Activated naive CD8-positive, alpha-beta T cell treated with anti-CD3 and anti-CD28 coated beads for 36 hours (primary cell): ENCODE measurements at regions not wholly inside any gene's neighbourhood (a gene's known extent, or its start where the extent isn't known, plus 50 kb on each side); places are given as distances from the start of the nearest gene placed in this dataset.

Experiments used
- DNase-seq: peaks from one replicate; pipeline ENCODE4 v3.0.0; 2021
- H3K27ac Mint-ChIP-seq: one replicate; pipeline ENCODE4 v1.8.0; 2022; ENCODE audit warnings: mild to moderate bottlenecking, moderate library complexity, mixed read lengths
- H3K27me3 Mint-ChIP-seq: one replicate; pipeline ENCODE4 v1.8.0; 2022; ENCODE audit warnings: mild to moderate bottlenecking, mixed read lengths
- H3K36me3 Mint-ChIP-seq: one replicate; pipeline ENCODE4 v1.8.0; 2021; ENCODE audit warnings: mild to moderate bottlenecking, mixed read lengths
- H3K4me1 Mint-ChIP-seq: one replicate; pipeline ENCODE4 v1.8.0; 2021; ENCODE audit warnings: mixed read lengths
- H3K4me3 Mint-ChIP-seq: one replicate; pipeline ENCODE4 v1.8.0; 2022; ENCODE audit warnings: mild to moderate bottlenecking, moderate library complexity, mixed read lengths
- H3K9me3 Mint-ChIP-seq: one replicate; pipeline ENCODE4 v1.8.0; 2022; ENCODE audit warnings: mixed read lengths

DNA sequence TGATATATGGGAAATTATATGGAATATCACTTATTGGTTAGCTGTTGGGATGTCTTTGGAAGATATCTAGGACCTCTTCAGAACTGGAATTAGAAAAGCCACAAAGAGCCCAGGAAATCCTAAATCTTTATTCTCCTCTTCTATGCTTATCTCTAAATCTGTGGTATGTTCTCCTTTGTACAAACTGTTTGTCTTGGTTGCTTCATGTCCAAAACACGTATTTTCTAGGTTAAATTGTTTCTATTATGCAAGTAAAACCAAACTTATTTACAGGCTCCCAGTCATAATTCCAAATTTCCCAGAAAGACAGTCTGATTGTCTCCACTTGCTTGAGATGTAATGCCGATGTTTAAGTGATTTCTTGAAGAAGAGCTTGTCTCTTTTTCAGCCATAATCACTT is 650.9 kb downstream of the CDH11 start:
- H3K27ac Mint-ChIP-seq: no peak overlapping the region
- no peaks in the 10 kb centered on the region for H3K4me1 Mint-ChIP-seq
- H3K36me3 Mint-ChIP-seq: no peaks in the 10 kb centered on the region
- DNase-seq: no peak
- H3K9me3 Mint-ChIP-seq: peaks cover 11% of the 10 kb centered on the region
- H3K4me3 Mint-ChIP-seq: no peak overlapping the region
- no peaks in the 10 kb centered on the region for H3K27me3 Mint-ChIP-seq

DNA sequence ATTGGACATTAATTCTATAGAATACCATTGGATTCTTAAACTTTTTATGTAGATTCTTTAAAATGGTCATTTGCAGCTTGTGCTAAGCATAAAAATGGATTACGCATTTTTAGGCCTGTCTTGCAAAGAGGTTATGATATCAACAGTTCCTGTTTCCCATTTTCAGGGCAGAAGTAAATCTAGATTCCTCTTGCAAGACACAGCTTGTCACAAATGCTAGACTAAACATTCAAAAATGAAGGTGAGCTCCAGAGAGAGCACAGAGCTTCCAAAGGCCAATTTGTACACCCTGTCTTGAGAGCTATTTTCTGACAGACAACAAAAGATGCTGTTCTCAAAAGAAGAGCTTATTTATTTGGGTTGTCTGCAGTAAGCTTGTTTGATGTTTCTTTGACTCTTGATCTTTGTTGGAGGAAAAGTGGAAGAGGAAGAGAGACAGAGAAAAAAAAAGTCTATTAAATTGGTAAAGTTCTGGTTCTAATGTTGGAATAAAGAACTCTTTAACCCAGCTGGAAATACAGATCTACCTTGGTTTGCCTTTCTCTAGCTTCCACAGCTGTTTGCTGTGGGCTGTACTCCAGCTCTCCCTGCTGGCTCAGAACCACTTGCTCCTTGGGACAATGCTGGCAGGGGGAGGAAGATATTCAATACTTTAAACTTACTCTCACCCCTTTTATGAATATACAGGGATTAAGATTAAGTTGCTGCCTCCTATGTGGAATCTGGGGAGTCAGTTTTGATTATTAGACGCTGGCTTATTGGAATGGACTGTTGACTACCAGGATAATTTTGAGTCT is 651.8 kb downstream of the CDH11 start:
- DNase-seq: no peak
- no peaks in the 10 kb centered on the region for H3K4me1 Mint-ChIP-seq
- H3K27me3 Mint-ChIP-seq: no peaks in the 10 kb centered on the region
- H3K36me3 Mint-ChIP-seq: no peaks in the 10 kb centered on the region
- no peak overlapping the region for H3K27ac Mint-ChIP-seq
- no peak overlapping the region for H3K4me3 Mint-ChIP-seq
- H3K9me3 Mint-ChIP-seq: peaks cover 10% of the 10 kb centered on the region

DNA sequence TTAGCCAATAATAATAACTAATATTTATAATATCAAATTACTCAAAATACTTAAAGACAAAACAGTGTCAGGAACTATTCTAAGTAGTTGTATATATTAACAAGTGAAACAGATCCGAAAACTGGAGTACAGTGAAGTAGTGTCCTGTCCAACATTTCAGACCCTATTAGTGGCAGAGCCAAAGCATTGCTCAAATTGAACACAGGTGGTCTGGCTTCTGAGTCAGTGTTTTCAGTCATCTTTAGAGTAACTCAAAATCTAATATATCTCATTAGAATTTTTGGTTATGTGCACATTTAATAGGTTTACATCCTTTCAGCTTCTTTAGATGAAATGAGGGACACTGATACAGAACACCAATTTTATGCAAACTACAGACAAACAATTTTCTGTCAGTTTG is 652.5 kb downstream of the CDH11 start:
- H3K4me1 Mint-ChIP-seq: no peaks in the 10 kb centered on the region
- H3K9me3 Mint-ChIP-seq: peaks cover 12% of the 10 kb centered on the region
- no peak overlapping the region for H3K4me3 Mint-ChIP-seq
- H3K27ac Mint-ChIP-seq: no peak overlapping the region
- H3K36me3 Mint-ChIP-seq: no peaks in the 10 kb centered on the region
- no peak for DNase-seq
- H3K27me3 Mint-ChIP-seq: no peaks in the 10 kb centered on the region

DNA sequence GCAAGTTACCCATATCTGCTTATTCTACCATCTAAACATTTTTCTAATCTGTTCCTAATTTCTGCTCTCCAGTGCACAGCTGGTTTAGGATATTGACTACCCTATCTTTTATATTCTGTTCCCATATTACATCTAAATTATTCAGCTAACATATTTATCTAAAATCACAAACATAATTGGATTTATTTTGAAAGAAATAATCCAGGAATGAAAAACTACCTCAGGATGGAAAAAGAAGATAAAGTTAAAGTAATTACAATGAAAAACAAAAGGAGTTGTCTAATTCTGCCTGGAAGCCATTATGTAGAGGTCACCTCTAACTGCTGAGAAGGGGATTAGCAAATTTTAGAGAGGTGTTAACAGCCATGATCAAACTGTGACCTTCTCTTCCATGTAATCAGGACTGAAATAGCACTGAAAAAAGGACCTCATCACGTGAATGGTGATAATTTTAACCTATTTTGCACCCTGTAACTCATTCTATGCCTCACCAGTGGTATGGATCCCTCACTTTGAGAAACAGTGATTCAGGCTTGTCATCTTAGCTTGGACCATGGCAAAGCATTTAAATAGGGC is 653.3 kb downstream of the CDH11 start:
- Mint-ChIP-seq H3K4me1 (no peaks in the 10 kb centered on the region), H3K9me3 (peaks cover 12% of the 10 kb centered on the region), H3K36me3 (no peaks in the 10 kb centered on the region), H3K4me3 (no peak overlapping the region), H3K27me3 (no peaks in the 10 kb centered on the region), H3K27ac (no peak overlapping the region)
- no peak for DNase-seq

DNA sequence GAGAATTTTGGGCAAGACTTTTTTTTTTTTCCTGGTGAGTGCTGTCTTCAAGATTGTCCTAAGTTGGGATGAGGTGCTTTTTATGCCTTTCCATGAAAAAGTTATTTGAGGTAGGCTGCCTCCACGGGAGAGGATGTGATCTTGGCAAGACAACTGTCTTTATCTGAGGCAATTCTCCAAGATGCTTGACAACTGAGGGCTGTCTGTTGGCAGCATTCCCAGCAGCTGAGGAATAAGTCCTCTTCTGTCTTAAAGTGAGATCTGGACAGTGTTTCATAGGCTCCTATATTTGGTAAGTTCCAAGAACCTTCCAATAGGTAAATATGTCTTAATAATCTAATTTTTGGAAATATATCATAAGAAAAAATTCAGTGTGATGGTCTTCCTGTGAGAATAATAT is 662.0 kb downstream of the CDH11 start:
- Mint-ChIP-seq H3K4me3 (no peak overlapping the region), H3K27me3 (no peaks in the 10 kb centered on the region), H3K9me3 (peaks cover 17% of the 10 kb centered on the region), H3K36me3 (no peaks in the 10 kb centered on the region), H3K27ac (no peak overlapping the region), H3K4me1 (no peaks in the 10 kb centered on the region)
- no peak for DNase-seq

DNA sequence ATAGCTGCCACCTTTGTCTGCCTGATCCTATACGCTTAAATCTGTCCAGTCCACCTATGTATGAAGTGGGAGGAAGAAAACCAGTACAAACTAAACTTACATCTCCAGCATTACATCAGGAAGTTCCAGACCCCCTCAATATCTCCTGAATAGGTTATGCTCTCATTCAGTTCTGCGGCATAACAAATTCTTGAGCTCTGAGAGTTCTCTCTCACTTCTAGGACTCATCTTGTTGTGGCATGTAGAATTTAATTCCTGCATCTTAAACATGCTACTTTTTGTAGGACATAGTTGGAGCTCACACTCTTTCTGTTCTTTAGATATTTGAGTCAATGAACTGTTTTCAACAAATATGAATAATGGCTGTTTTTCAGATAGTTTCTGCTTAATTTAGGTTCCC is 662.5 kb downstream of the CDH11 start:
- Mint-ChIP-seq H3K4me3 (no peak overlapping the region), H3K9me3 (peaks cover 19% of the 10 kb centered on the region), H3K4me1 (no peaks in the 10 kb centered on the region), H3K27ac (no peak overlapping the region), H3K27me3 (no peaks in the 10 kb centered on the region), H3K36me3 (no peaks in the 10 kb centered on the region)
- DNase-seq: no peak

DNA sequence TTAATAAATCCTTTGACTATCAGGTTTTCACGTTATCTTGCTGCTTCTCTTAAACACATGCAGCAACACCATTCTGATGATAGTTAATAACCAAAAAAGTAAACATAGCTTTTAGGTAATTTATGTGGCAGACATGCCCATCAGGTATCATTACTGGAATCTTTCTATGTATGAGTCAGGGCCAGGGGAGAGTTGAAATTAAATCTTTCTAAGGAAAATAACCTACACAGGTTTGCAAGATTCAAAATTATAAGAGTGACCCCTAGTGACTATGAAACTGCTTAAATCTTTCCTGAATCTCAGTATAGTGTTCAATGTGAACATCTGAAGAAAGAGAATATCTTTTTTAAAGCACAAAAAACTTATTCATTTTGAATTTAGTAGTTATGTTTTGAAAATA is 666.6 kb downstream of the CDH11 start:
- no peak overlapping the region for H3K27ac Mint-ChIP-seq
- H3K4me3 Mint-ChIP-seq: no peak overlapping the region
- no peaks in the 10 kb centered on the region for H3K36me3 Mint-ChIP-seq
- no peak for DNase-seq
- no peaks in the 10 kb centered on the region for H3K27me3 Mint-ChIP-seq
- H3K4me1 Mint-ChIP-seq: no peaks in the 10 kb centered on the region
- H3K9me3 Mint-ChIP-seq: peaks cover 12% of the 10 kb centered on the region

DNA sequence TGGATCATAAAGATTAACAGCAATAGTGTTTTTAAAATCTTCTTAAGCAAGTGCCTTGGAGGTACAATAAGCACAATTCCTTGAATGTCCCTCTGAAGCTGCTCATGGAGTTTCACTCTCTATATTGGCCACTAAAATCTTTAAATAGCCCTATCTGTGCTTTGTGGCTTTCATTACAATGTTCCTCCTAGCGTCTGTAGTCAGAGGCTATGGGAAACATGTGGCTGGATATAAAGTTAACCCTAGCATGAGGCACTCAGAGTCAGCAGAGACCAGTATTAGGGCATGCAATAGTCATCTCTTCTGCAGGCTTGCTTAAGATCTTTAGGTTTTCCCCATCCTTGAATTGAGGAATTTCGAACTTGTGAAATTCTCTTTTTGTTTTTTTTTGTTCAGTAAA is 668.2 kb downstream of the CDH11 start:
- no peak overlapping the region for H3K4me3 Mint-ChIP-seq
- no peaks in the 10 kb centered on the region for H3K27me3 Mint-ChIP-seq
- no peak for DNase-seq
- H3K27ac Mint-ChIP-seq: no peak overlapping the region
- no peaks in the 10 kb centered on the region for H3K36me3 Mint-ChIP-seq
- no peaks in the 10 kb centered on the region for H3K4me1 Mint-ChIP-seq
- peaks cover 4% of the 10 kb centered on the region for H3K9me3 Mint-ChIP-seq

DNA sequence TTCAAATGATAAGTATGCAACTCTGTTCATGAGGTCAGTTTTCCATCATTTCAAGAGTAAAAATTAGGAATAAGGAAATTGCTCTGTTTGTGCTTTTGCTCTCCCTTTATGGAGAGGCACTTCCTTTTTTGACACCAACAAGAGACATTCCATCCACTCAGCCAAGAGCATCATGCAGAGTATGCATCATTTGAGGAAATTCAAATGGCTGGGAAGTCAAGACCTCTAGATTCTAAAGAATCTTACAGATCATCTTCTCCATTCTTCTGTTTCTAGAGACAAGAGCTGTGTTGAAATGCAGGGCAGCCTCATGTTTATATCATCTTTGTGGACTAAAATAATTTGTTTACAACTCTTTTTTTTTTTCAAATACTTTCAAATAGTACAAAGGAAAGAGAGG is 669.4 kb downstream of the CDH11 start:
- Mint-ChIP-seq H3K4me3 (no peak overlapping the region), H3K27me3 (no peaks in the 10 kb centered on the region), H3K4me1 (no peaks in the 10 kb centered on the region), H3K36me3 (no peaks in the 10 kb centered on the region), H3K9me3 (peaks cover 4% of the 10 kb centered on the region), H3K27ac (no peak overlapping the region)
- DNase-seq: no peak

DNA sequence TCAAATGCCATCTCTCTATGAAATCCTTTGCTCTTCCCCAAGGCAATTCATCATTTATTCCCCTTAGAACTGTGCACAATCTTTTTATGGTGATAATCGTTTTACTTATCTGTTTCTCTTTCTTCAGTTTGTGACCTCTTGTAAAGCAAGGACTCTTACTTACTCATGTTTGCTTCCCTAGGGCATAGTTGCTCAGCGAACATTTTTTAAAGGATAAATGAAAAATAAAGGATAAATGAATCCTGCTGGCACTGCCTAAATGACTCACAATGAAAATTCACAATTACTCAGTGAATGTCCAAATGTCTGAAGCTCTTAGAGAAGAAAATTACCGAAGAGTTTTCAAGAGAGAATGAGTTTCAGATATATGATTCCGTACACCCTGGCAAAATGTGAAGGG is 671.7 kb downstream of the CDH11 start:
- Mint-ChIP-seq H3K4me3 (no peak overlapping the region), H3K9me3 (peaks cover 7% of the 10 kb centered on the region), H3K27me3 (no peaks in the 10 kb centered on the region), H3K4me1 (no peaks in the 10 kb centered on the region), H3K27ac (no peak overlapping the region), H3K36me3 (no peaks in the 10 kb centered on the region)
- no peak for DNase-seq

DNA sequence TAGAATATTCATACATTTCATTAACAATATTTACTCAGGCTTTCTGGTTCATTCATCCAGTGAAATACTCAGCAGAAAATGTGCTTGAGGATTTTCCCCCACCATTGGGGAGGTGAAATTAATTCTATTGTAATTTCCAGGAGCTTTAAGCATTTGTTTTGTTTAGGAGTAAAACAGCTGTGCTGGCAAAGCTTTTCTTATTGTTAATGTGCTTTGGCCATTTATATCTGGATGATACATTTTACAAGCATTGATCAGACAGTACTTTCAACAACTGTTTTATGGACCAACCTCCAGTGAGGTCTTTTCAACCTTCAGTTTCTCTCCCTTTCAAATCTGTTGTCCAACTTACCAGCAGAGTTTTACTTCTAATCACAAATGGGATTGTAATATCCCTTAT is 672.4 kb downstream of the CDH11 start:
- DNase-seq: no peak
- Mint-ChIP-seq H3K4me1 (no peaks in the 10 kb centered on the region), H3K9me3 (peaks cover 5% of the 10 kb centered on the region), H3K27ac (no peak overlapping the region), H3K36me3 (no peaks in the 10 kb centered on the region), H3K4me3 (no peak overlapping the region), H3K27me3 (no peaks in the 10 kb centered on the region)

DNA sequence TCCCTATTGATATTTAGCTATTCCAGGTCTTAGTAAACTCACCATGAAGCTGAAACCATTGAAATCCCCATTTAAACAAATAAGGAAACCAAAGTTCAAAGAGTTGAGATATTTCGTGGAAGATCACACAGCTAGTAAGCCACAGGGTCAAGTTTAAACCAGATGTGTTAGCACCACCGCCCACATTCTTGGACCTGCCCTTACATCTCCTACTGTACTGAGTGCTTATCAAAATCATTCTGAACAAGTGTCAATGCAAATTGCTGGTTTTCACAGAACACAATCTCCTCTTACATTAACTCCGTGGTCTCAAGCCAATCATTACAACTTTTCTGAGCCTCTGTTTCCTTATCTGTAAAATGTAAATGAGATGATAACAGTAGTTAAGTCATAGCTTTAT is 676.2 kb downstream of the CDH11 start:
- Mint-ChIP-seq H3K27ac (no peak overlapping the region), H3K4me1 (no peaks in the 10 kb centered on the region), H3K9me3 (peaks cover 12% of the 10 kb centered on the region), H3K27me3 (no peaks in the 10 kb centered on the region), H3K36me3 (no peaks in the 10 kb centered on the region), H3K4me3 (no peak overlapping the region)
- no peak for DNase-seq

DNA sequence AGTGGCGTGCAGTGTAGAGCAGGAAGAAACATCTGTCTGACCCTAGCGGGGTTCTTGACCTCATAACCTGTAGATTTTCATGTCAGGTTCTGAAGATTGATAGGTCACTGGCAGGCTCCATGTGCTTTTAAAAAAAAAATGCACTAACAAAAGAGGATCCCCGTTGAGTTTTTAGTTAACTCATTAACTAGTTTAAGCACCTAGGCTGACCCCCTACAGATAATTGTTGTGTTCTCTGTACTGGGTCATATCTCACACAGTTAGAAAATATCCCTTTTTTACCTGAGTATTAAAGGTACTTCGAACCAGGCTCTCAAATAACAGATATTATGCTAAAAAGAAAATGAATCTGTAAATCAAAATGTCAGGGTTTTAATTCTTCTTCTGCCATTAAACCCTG is 676.6 kb downstream of the CDH11 start:
- no peak overlapping the region for H3K4me3 Mint-ChIP-seq

DNA sequence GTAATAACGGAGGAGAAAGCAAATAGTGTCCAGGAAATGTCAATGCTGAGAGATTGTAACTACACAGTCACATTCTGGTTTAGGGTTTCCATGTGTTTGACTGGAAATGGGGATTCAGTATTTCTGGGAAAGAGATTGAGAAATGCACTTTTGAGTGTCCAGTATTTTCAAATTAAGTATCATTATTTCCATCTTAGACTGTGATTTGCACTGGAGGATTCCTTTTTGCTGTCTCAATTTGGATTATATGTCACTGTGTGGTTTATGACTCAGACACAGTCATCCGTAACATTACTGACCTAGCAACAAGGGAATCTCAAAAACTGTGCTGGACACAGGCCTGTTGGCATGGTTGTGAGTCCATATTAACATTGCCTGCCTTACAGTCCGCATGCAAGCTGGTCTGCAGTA is 681.4 kb downstream of the CDH11 start:
- no peak overlapping the region for H3K27ac Mint-ChIP-seq
- no peak for DNase-seq
- no peak overlapping the region for H3K4me3 Mint-ChIP-seq
- H3K36me3 Mint-ChIP-seq: no peaks in the 10 kb centered on the region
- H3K9me3 Mint-ChIP-seq: peaks cover 12% of the 10 kb centered on the region
- H3K4me1 Mint-ChIP-seq: no peaks in the 10 kb centered on the region
- H3K27me3 Mint-ChIP-seq: no peaks in the 10 kb centered on the region

More for the DNA sequence above, 676.6 kb downstream of the CDH11 start:
- Mint-ChIP-seq H3K4me1 (no peaks in the 10 kb centered on the region), H3K9me3 (peaks cover 12% of the 10 kb centered on the region), H3K27me3 (no peaks in the 10 kb centered on the region), H3K36me3 (no peaks in the 10 kb centered on the region), H3K27ac (no peak overlapping the region)
- DNase-seq: no peak

DNA sequence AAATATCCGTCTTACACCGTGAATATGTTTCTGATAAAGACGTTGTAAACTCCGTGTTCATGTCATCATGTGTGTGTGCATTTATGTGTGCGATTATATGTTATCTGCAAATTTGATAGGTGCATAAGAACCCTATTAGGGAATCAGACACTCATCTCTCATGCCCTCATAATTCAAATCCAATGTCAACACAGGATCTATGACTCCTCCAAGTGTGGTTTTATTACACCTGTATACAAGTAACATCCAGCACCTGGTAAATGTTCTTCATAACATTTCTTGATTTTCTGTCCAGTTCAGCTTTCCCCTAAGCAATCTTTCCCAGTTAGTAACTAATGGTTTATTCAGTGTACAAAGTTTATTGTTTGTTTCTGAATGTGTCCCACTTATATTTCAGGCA is 681.9 kb downstream of the CDH11 start:
- DNase-seq: no peak
- Mint-ChIP-seq H3K4me1 (no peaks in the 10 kb centered on the region), H3K9me3 (peaks cover 12% of the 10 kb centered on the region), H3K36me3 (no peaks in the 10 kb centered on the region), H3K4me3 (no peak overlapping the region), H3K27ac (no peak overlapping the region), H3K27me3 (no peaks in the 10 kb centered on the region)

DNA sequence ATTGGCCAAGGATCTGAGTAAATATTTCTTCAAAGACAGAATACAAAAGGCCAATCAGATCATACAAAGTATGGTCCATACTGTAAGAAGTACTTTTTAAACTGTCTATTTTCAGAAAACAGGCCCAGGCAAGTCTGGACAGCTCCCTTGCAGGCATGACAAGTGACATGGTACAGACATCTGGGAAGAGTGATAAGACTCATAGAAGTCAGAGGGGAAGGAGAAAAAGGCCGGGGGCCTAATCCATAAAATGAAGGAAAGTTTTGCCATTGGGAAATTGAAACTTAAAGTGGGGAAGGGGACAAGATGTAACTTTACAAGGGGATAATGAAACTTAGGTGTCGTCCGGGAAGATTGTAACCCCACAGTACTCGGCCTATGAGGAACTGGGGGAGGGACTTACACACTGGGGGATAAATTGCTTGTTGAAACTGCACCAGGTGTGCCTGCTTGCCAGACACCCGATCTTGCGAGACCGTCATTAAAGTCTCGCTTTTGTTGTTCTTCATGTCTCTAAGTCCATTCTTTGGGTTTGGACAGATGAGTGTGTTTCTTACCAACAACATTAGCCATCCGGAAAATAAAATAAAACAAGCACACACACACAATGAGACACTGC is 684.0 kb downstream of the CDH11 start:
- Mint-ChIP-seq H3K9me3 (peaks cover 12% of the 10 kb centered on the region), H3K36me3 (no peaks in the 10 kb centered on the region), H3K27ac (no peak overlapping the region), H3K4me1 (no peaks in the 10 kb centered on the region), H3K27me3 (no peaks in the 10 kb centered on the region), H3K4me3 (no peak overlapping the region)
- DNase-seq: no peak
